ENCODE measurements at regions not wholly inside any gene's neighbourhood (a gene's known extent, or its start where the extent isn't known, plus 50 kb on each side); places are given as distances from the start of the nearest gene placed in this dataset.

DNA sequence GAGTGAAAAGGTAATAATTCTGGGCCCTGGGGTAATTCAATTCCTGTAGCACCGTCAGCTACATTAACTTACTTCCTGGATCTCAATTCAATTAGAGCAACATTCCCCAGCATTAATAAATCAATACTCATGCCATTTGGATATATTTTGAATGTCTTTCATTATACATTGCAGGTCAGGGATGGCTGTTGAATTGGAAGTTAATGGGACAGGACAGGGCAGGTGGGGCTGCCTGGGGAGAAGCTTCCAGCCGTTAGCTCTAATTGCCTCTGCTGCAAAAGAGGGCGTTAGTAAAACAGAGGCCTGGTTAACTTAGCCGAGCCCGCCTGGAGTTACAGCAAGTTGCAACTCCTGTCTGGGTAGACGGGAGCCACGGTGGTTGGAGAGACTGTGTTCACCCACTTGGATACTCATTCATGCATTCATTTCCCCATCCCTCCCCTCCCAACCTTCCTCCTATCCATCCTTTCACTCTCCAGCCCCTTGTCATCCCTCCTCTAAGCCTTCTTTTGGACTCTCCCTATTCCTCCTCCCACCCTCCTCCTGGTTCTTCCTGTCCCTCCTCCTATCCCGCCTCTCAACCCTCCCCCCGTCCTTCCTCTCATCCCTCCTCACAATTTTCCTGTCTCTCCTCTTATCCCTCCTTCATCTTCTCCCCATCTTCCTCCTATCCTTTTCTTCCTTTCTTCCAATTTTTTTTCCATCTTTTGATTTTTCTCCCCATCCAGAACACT, 137.6 kb upstream of the RUNX3 start:
- no peak for TF ChIP-seq POLR2A (IDR thresholded peaks at IDR 0.05)
- TF ChIP-seq CTCF (IDR thresholded peaks at IDR 0.05 in 8 of 11, conservative IDR thresholded peaks at IDR 0.05 in 3 of 11), result no peak
- no peak for TF ChIP-seq POLR2AphosphoS5 (IDR thresholded peaks at IDR 0.05)
- no peak for DNase-seq
- 80 to 91% (median 87%) methylated on average over 9 of the region's 9 CpGs for WGBS, 5 donors

DNA sequence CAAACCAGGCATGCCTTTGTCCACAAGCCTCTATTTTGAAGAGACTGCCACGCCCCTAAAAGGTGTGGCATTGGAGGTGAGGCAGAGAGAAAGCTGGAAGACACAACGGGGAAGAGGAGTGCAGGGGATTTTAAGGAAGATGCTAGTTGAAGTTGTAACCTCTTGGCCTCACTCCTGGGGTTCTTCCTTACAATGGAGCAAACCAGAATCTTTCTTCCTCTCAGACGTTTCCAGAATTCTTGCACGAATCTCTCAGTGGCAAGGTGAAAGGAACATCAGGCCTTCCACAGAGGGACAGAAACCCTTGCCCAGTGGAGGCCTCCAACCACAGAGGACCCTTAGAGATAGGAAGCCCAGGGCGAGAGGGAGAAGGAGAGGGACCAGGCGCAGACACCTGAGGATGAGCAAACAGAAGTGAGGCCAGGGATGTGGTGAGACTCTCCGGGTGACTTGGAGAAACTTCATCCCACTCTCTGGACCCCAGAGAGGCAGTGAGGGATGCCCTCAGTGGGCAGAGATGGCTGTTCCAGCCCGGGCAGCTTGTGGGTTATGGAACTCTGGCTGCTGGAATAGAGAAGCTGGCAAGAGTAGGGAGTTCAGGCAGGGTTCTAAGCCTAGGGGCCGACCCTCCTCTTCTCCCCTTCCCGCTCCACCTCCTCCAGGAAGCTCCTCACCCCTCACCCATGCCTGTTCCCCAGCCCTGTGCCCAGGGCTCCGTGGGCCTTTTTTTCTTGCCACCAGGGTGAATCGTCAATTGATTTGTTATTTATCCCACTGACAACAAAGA, 136.8 kb upstream of the RUNX3 start:
- Histone ChIP-seq H3K27ac (peak overlapping the region in 2 of 8 donors; percentile 62 to 81), H3K36me3 (no peaks in the 10 kb centered on the region), H3K4me3 (no peak overlapping the region), H3K27me3 (replicated peaks in 1 of 7) (no peaks in the 10 kb centered on the region), H3K4me1 (peaks cover 0 to 30% (median 2%) of the 10 kb centered on the region in 6 donors), H3K9me3 (no peaks in the 10 kb centered on the region)
- 68 to 83% (median 77%) methylated on average over 12 of the region's 12 CpGs for WGBS, 5 donors
- intact Hi-C loops (cut with DNase I; ENCODE audit: low total_unique reads), result no loop called here
- peak; percentile 51 for DNase-seq
- TF ChIP-seq CTCF (IDR thresholded peaks at IDR 0.05 in 8 of 11, conservative IDR thresholded peaks at IDR 0.05 in 3 of 11), result no peak
- no peak for TF ChIP-seq POLR2A (IDR thresholded peaks at IDR 0.05)
- no peak for TF ChIP-seq POLR2AphosphoS5 (IDR thresholded peaks at IDR 0.05)

More for the DNA sequence above, 137.6 kb upstream of the RUNX3 start:
- intact Hi-C loops (cut with DNase I; ENCODE audit: low total_unique reads), result no loop called here
- Histone ChIP-seq H3K9me3 (no peaks in the 10 kb centered on the region), H3K4me1 (peaks cover 0 to 30% (median 2%) of the 10 kb centered on the region in 6 donors), H3K27ac (no peak overlapping the region), H3K27me3 (replicated peaks in 1 of 7) (no peaks in the 10 kb centered on the region), H3K4me3 (no peak overlapping the region), H3K36me3 (no peaks in the 10 kb centered on the region)

GRCh38 chr1:25066256-25066655, 136.2 kb upstream of the RUNX3 start:
- Histone ChIP-seq H3K36me3 (no peaks in the 10 kb centered on the region), H3K27me3 (replicated peaks in 1 of 7) (no peaks in the 10 kb centered on the region), H3K4me3 (no peak overlapping the region), H3K9me3 (no peaks in the 10 kb centered on the region), H3K27ac (peak overlapping the region in 4 of 8 donors; percentile 33 to 81 (median 50)), H3K4me1 (peaks cover 0 to 30% (median 2%) of the 10 kb centered on the region in 6 donors)
- 49 to 66% (median 59%) methylated on average over 8 of the region's 8 CpGs for WGBS, 5 donors
- peak; percentile 76 for DNase-seq
- no peak for TF ChIP-seq POLR2A (IDR thresholded peaks at IDR 0.05)
- TF ChIP-seq CTCF (IDR thresholded peaks at IDR 0.05 in 8 of 11, conservative IDR thresholded peaks at IDR 0.05 in 3 of 11), result no peak
- TF ChIP-seq POLR2AphosphoS5 (IDR thresholded peaks at IDR 0.05), result no peak
- intact Hi-C loops (cut with DNase I; ENCODE audit: low total_unique reads), result no loop called here

- no peak for TF ChIP-seq CTCF (IDR thresholded peaks at IDR 0.05 in 8 of 11, conservative IDR thresholded peaks at IDR 0.05 in 3 of 11)
- TF ChIP-seq POLR2A (IDR thresholded peaks at IDR 0.05), result no peak
- peak in 2 of 3 donors; percentile 38 to 49 for TF ChIP-seq POLR2AphosphoS5 (IDR thresholded peaks at IDR 0.05)
- Histone ChIP-seq H3K4me1 (peaks cover 0 to 30% (median 2%) of the 10 kb centered on the region in 6 donors), H3K9me3 (no peaks in the 10 kb centered on the region), H3K4me3 (peak overlapping the region in 1 of 8 donors; percentile 49), H3K36me3 (no peaks in the 10 kb centered on the region), H3K27ac (peak overlapping the region in 5 of 8 donors; percentile 43 to 81 (median 58)), H3K27me3 (replicated peaks in 1 of 7) (no peaks in the 10 kb centered on the region)
- WGBS, 5 donors, result 48 to 64% (median 54%) methylated on average over 13 to 18 of the region's 18 CpGs
- DNase-seq, result peak; percentile 86
- intact Hi-C loops (cut with DNase I; ENCODE audit: low total_unique reads), result no loop called here
These were observed 135.7 kb upstream of the RUNX3 start for GRCh38 chr1:25065795-25066238.

Measured in spleen (tissue), 11 donors.